ENCODE measurements at regions not wholly inside any gene's neighbourhood (a gene's known extent, or its start where the extent isn't known, plus 50 kb on each side); places are given as distances from the start of the nearest gene placed in this dataset.
"Not testable (repeated sequence)": the region's sequence is repeated elsewhere in the genome, so short reads cannot be mapped to it uniquely, and the experiment has no call there.

- not testable (repeated sequence) for DNase-seq
Observed at GRCh38 chr14:34381304-34381703, 80.7 kb downstream of the SPTSSA start.

DNA sequence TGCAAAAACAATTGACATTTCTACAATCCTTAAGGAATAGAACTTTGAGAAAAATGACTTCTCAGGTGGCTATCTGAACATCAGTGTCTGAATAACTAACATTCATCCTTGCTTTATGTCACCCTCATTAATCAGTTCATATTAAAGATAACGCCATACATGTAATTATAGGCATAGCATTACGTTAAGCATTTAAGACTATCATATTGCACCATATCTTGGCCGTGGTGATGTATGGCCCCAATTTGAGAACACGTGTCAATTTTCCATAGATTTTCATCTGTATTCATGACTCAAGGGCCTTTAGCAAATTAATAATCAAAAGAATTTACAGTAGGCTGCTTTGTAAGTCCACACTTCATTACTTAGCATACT is 81.6 kb downstream of the SPTSSA start:
- no peak for DNase-seq

DNA sequence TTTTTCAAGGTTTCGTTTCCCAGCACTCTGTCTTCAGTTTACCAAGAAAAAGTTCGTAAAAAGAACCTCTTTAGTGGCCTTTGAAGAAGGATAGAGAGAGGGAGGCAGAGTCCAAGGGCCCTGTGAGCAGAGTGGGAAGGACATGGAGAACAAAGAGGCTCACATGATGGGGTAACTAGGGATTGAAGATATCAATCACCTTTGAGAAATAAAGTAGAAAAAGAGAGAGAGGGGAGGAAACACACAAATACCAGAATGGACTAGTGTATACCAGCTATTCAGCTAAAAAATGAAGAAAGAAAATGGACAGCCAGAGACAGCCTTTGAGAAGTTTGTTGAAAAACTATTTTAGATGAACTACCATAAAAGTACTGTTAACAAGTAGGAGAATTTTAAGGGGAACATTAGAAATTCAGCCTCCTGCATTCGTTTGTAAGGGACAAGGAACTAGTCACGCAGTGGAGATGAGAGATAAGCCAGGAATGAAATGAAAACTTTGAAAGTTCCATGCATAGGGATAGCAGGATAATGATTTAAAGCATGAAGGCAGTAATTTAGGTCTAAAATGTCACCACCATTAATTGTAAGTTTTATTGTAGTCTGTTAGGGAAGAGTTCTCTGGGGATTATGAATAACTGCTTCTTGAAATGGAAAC is 82.1 kb downstream of the SPTSSA start:
- DNase-seq, result no peak

DNA sequence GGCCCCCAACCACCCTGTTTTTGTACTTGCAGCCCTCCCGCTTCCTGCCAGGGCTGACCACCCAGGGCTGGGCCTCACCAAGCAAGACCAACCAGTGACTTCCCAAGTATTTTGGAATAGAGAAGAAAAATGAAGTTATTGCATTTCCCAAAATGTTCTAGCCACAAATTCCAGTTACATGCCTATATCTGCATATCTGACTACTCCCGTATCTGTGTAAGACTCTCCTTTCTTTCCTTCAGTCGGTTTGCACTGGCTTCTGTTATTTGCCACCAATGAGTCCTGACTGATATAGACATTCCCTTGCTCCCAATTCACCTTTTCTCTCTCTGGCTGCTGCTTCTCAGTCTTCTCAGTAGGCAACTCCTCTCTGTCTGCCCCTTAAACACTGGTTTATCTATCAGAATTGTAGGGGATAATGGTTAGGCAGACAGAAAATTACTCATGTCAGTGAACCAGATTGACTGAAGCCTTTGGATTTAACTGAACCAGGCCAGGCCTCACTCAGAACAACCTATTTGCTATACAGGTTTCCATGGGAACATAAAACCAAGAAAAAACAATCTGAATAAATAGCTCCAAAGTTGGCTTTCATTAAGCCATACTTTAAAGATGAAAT is 85.3 kb downstream of the SPTSSA start:
- no peak for DNase-seq

DNA sequence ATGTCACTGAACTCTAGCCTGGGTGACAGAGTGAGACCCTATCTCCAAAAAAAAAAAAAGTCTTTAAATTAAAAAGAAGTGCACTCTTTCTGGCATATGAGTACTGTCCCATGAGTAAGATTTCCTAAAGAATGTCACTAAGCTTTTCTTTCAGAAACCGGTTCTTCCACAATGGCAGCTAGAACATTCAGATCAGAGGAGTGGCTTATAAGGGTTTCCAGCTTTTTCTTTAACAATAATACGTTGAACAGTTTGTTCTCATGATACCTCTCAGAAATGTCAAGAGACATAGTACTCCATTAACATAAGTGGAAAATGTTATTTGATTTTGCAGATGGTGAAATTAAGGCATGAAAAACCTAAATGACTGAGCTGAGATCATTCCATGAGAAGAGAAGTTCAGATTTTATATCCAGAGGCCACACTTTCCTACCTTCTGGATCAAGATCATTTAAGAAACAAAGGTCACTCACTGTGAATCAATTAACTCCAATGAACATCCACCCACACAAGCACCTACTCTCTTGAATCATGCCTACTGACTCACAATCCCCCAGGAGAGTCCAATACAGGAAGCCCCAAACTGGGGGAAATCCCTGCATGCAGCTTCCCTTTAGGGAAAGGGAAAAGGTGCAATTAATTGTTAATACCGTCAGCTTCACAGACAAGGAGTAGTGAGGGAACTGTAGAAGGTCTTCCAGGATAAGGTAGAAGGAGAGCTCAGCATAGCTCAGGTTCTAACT is 86.9 kb downstream of the SPTSSA start:
- DNase-seq, result no peak

- DNase-seq, result no peak
Observed at GRCh38 chr14:34373191-34373590, 88.8 kb downstream of the SPTSSA start.

GRCh38 chr14:34372786-34373185 is 89.3 kb downstream of the SPTSSA start:
- DNase-seq, result no peak

DNA sequence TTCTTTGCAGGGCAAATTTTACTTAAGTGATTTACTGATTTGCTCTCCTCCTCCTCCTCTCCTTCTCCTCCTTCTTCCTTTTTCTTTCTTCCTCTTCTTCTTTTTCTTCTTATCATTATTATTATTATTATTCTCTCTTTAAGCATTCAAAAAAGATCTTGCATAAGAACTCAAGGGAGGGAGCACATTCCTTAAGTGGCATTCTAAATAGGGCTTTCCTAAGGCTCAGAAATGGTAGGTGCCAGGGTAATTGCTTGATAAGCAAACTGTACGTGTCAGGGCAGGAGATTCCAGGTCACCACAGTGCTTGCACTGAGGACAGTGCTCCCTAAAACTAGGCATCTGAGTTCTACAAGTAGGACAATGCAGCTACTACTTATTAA is 92.4 kb downstream of the SPTSSA start:
- DNase-seq, result no peak

DNA sequence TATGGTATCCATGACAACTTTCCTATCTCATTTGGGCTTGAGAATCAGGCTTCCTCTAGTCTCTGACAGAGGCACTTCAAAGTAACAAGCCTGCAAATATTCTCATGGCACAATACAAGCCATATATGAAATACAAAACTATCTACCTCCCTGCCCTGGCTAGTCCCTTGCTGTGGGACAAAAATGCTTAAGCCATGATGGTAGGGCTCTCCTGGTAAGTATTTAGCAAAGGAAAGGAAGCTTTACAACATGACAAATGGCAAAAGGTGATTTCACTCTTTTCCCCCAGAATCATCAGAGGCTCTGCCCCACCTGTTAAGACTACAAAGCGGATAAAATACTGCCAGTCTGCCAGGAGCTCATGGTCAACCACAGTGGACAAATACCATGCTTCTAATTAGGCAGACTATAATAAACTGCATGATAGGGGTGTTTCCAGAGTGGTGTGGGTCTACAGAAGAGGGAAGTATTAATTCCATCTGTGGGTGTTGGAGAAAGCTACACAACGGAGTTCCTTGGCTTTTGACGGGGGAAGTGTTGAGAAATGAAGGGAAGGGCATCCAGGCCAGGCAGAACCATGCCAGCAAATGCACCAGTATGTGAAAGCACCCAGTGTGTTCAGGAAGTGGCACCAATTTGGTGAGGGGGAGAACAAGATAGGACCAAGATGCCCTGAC is 92.9 kb downstream of the SPTSSA start:
- DNase-seq, result no peak

- no peak for DNase-seq
Observed at GRCh38 chr14:34368115-34368970, 93.7 kb downstream of the SPTSSA start.

- DNase-seq, result no peak
Observed at GRCh38 chr14:34365309-34365915, 96.6 kb downstream of the SPTSSA start.

DNA sequence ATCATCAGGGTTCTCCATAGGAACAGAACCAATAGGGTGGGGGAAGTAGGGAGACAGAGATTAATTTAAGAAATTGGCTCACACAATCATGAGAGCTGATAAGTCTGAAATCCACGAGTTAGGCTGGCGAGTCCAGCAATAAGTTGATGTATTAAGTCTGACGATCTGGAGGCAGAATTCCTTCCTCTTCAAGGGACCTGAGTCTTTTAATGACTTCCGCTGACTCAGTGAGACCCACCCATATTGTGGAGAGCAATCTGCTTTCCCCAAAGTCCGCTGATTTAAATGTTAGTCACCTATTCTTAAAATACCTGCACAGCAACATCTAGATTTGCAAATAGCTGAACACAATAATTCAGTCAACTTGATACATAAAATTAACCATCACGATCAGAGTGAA is 97.8 kb downstream of the SPTSSA start:
- DNase-seq, result no peak

DNA sequence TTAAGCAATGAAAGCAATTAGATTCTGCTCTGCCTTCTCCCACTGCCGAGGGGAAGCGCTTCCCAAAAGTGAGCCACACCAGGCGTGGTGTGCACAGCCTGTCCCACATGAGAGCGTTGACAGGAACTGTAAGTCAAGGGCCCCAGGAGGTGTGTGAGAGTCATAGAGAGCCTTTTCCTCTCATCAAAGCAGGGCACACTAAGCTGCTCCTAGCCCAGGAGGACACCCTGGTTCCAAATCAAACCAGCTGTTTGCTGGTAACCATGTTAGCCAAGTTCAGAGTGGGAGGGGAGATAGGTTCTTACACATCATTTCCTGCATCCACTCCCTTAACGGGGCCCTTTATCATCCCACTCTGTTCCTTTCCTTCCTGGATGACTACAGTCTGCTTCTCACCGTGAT is 98.3 kb downstream of the SPTSSA start:
- no peak for DNase-seq

DNA sequence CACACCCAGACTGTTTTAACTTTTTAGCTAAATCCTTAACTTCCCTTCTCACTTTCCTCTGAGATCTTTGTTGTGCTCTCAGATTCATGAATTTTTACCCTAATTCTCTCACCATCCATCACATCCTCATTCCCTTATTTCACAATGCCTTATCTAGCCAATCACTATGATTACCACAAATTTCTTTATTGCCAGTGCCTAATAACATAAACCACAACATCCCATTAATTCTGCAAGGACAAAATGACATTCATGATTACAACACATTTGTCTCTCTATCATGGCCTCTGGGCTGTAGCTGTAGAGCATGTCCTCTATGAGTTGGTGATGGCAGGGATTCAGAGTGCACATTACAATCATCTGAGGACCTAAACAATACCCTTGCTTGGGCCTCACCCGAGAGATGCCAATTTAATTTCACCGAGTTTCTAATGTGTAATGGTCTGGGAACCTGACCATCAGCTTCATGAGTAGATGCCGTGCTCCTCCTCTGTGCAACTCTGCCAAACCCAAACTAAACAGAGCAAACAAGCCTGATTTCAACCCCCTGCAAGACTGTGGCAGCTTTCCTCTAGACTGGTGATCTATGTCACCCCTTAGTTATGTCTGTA is 99.3 kb downstream of the SPTSSA start:
- DNase-seq, result no peak

GRCh38 chr14:34361504-34362011 is 100.5 kb downstream of the SPTSSA start:
- DNase-seq, result no peak

GRCh38 chr14:34359420-34360117 is 102.5 kb downstream of the SPTSSA start:
- DNase-seq, result no peak

GRCh38 chr14:34356264-34356654 is 105.8 kb downstream of the SPTSSA start:
- DNase-seq, result no peak

DNA sequence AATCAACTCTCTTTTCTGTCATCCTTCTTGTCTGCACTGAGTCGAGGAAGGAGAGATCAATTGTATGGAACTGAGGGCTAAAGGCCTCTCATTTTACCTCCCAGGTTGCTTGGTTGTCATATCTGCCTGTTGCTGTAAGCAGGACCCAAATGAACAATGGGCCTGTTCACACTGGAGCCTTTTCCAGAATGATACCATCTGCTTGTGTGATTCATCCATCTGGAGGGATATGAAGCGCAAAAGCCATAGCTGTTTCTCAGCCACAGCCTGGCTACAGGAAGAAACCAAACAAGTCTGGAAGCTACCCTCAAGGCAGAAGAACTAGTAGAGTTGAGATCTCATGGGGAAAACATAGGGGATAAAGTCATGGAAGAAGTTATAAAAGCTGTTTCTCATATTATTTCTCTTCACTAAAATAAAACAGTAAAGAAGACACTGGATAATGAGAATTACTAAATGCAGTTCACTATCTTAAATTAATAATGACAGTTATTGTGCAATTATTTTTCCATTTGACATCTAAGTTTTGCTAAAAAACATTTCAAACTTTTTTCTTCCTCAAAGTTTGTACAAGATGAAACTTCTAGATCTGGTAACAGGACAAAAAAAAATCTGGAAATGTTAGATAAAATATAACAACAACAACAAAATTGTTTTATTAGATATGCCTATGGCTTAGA is 106.3 kb downstream of the SPTSSA start:
- no peak for DNase-seq

DNA sequence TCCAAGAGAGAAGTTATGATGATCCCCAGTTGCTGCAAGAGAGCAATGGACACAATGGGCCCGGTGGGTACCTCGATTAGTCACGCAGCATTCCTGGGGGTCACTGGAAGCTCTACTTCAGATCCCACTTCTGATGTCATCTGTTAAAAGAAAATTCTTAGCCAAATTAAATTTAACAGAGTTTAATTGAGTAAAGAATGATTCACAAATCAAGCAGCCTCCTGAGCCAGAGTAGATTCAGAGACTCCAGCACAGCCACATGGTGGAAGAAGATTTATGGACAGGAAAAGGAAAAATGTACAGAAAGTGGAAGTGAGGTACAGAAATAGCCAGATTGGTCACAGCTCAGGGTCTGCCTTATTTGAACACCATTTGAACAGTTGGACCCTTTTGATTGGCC is 107.5 kb downstream of the SPTSSA start:
- DNase-seq, result no peak

DNA sequence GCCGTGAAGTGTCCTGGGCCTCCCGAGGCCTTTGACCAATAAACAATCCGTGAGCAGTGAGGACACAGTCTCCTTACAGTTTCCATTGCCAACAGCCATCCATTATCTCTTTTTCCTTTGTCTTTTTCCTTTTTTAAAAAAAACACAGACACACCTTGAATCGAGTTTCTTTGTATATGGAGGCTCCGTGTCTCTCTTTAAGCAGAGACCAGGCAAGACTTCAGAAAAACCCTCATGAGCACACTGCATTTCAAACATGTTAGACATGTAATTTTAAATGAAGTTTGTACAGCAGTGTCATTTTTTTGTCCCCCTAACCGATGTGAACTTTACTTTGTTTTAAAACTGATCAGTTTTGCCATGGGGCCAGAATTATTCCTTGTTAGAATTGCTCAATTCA is 111.1 kb downstream of the SPTSSA start:
- no peak for DNase-seq

GRCh38 chr14:34348592-34348991 is 113.4 kb downstream of the SPTSSA start:
- no peak for DNase-seq

Measured in activated CD8-positive, alpha-beta memory T cell treated with anti-CD3 and anti-CD28 coated beads, Interleukin-2, amount 50 U/mL, for 4 hours (primary cell).